ENCODE measurements at regions not wholly inside any gene's neighbourhood (a gene's known extent, or its start where the extent isn't known, plus 50 kb on each side); places are given as distances from the start of the nearest gene placed in this dataset.
A peak's percentile ranks its signal among the peaks of the same experiment; 100 is the strongest.

DNA sequence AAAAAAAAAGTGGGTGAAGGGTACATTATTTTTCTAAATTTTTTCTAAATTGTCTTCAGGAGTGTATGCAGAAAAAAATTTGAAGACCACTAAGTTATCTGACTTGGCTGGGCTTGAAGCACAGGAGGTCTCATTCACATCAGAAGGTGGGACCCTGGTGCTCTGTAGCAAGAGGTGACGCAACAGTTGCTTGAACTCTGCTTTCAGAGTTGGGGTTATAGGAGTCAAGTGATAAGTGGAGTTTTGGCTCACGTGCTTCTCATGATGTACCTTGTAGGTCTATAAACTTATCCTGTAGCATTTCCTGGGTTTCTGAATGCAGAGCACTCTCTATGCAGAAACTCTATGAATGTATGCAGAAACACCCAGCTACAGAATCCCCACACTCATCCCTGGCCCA, 58.5 kb upstream of the FOXC1 start:
- DNase-seq (ENCODE audit: low read depth in 2 of 2): no peak

DNA sequence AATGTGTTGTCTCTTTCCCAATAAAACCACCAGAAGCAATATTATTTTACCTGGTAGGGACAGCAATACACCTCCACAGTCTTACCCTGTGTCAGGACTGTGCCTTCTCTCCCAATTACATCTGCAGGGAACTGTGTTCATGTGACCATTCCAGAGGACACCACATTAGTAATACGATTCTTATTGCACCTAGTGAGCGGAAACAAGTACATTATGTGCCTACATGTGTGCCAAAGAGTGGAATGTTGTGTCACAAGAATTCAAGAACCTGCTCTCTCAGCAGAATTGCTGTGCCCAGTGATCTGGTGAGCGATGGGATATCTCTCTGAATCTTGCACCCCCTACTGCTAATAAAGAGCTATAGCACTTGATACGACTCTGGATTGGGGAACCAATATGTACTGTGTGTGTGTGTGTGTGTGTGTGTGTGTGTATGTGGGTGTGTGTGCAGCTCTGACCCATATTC, 57.4 kb upstream of the FOXC1 start:
- no peak for DNase-seq (ENCODE audit: low read depth in 2 of 2)

DNA sequence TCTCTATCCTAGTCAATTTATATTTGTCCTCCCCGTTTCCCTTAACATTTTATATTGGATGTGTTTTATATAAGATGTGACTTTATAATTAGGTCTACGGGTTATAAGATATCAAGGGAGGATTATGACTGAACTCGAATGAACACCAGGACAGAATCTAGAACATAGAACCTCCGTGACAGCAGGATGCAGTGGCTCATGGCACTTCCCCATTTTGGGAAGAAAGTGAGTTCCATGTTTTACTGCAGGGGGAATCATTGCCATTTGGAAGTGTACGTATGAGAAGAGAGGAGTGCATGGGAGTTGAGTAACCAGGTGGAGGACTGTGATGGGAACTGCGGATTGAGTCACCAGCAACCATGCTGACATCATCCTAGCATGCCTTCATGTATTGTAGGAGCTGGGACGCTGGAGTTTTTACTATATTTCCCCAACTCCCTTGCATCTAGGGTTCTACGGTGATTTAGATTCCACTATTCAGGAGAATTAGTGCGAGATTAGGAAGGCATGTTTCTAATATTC, 56.1 kb upstream of the FOXC1 start:
- no peak for DNase-seq (ENCODE audit: low read depth in 2 of 2)

DNA sequence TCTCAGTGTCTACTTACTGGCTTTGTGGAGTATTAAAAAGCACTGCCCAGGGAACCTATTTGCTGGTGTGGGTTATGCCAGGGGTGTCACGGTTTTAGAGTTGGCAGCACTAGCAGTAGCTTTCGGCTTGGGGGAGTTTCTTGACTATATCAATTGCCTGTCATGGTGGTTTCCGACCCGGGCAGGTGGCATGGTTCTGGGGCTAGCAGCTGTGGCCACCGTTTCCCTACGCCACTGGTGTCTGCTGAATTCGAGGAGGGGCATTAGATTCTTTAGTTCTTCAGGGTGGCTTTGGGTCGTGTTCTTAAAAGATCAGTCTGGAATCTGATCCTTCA, 55.6 kb upstream of the FOXC1 start:
- no peak for DNase-seq (ENCODE audit: low read depth in 2 of 2)

DNA sequence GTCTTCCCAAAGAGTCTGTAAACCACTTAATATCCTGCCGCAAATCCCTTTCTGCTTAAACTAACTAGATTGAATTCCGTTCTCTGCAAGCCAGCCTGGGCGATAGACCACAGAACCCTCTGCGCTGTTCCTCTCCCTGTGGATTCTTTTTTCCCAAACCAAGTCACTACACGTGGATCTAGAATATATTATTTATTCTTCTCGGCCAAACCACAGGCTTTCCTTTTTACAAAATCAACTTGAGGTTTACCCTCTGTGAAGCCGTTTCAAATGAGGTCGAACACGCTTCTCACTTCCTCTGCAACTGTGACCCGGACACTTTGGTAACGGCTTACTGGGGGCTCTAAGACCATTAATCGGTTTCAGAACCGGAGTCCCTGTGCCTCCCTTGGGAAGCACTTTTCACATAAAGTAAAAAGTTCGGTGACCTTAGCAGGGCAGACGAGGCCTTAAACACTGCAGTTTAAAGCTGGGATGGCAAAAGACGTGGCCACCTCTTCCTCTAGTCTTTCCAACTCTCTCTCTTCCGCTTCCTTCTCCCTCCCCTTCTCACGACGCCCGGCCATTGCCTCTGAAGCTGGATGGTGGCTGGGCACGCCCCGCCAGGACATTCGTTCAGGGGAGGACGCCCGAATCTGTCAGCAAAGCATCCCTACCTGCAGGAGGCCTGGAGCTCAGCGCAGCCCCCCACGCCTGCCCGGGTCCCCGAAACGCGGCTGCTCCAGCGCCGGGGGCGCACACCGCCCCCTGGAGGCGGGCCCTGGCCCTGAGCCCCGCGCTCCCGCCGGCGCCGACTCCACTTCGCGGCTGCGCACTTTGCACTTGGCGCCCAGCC, 55.0 kb upstream of the FOXC1 start:
- DNase-seq (ENCODE audit: low read depth in 2 of 2): peak; percentile 18 to 62

DNA sequence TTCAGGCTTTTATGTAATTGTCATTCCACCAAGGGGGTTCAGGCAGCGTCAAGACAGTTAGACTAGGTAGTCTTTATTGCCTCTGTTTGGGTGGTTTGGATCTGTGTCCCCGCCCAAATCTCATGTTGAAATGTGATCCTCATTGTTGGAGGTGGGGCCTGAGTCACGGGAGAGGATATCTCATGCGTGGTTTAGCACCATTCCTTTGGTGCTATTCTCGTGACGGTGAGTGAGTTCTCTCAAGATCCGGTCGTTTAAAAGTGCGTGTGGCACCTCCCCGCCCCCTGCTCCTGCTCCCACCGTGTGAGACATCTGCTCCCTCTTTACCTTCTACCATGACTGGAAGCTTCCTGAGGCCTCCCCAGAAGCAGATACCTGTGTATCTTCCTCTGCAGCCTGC, 51.3 kb upstream of the FOXC1 start:
- no peak for DNase-seq (ENCODE audit: low read depth in 2 of 2)
